ENCODE measurements at regions not wholly inside any gene's neighbourhood (a gene's known extent, or its start where the extent isn't known, plus 50 kb on each side); places are given as distances from the start of the nearest gene placed in this dataset.

DNA sequence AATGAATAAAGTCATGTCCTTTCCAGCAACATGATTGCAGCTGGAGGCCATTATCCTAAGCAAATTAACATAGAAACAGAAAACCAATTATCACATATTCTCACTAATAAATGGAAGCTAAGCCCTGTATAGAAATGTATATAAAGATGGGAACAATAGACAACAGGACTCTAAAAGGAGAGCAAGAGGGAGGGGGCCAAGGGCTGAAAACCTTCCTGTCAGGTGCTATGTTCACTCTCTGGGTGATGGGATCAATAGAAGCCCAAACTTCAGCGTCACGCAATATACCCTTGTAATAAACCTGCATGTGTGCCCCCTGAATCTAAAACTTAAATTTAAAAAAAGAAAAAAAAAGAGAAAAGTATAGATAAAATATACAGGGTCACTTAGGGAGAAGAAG, 163.7 kb upstream of the ACO1 start:
- Histone ChIP-seq H3K79me2 (ENCODE audit: insufficient read depth, low read length) (no peaks in the 10 kb centered on the region), H3F3A (ENCODE audit: low read depth) (no peaks in the 10 kb centered on the region), H3K27me3 (ENCODE audit: insufficient read depth, low read length, poor library complexity, severe bottlenecking) (no peaks in the 10 kb centered on the region), H4K20me1 (ENCODE audit: insufficient read depth, low read length, poor library complexity, severe bottlenecking) (no peaks in the 10 kb centered on the region), H3K4me2 (ENCODE audit: low read depth, low read length, poor library complexity, severe bottlenecking) (no peak overlapping the region), H3K4me1 (ENCODE audit: insufficient read depth, low read length, poor library complexity, severe bottlenecking) (no peaks in the 10 kb centered on the region), H3K4me3 (ENCODE audit: low read length, poor library complexity, severe bottlenecking) (no peak overlapping the region), H3K9ac (ENCODE audit: low read depth, low read length, poor library complexity, severe bottlenecking) (no peak overlapping the region), H3K36me3 (ENCODE audit: insufficient read depth, low read length) (no peaks in the 10 kb centered on the region), H3K9me3 (ENCODE audit: insufficient read depth, low read depth, low read length) (no peaks in the 10 kb centered on the region), H2AFZ (ENCODE audit: low read length) (no peak overlapping the region), H3K9me2 (replicated peaks; ENCODE audit: low read depth, low read length) (no peaks in the 10 kb centered on the region)
- TF ChIP-seq EZH2phosphoT487 (IDR thresholded peaks at IDR 0.05; ENCODE audit: borderline replicate concordance) = no peak
- TF ChIP-seq, protein P1, sequence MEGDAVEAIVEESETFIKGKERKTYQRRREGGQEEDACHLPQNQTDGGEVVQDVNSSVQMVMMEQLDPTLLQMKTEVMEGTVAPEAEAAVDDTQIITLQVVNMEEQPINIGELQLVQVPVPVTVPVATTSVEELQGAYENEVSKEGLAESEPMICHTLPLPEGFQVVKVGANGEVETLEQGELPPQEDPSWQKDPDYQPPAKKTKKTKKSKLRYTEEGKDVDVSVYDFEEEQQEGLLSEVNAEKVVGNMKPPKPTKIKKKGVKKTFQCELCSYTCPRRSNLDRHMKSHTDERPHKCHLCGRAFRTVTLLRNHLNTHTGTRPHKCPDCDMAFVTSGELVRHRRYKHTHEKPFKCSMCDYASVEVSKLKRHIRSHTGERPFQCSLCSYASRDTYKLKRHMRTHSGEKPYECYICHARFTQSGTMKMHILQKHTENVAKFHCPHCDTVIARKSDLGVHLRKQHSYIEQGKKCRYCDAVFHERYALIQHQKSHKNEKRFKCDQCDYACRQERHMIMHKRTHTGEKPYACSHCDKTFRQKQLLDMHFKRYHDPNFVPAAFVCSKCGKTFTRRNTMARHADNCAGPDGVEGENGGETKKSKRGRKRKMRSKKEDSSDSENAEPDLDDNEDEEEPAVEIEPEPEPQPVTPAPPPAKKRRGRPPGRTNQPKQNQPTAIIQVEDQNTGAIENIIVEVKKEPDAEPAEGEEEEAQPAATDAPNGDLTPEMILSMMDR (conservative IDR thresholded peaks at IDR 0.05; ENCODE audit: low read length) = no peak

GRCh38 chr9:32234451-32234850, 150.0 kb upstream of the ACO1 start:
- no peak for TF ChIP-seq EZH2phosphoT487 (IDR thresholded peaks at IDR 0.05; ENCODE audit: borderline replicate concordance)
- Histone ChIP-seq H3K27me3 (ENCODE audit: insufficient read depth, low read length, poor library complexity, severe bottlenecking) (no peaks in the 10 kb centered on the region), H3K79me2 (ENCODE audit: insufficient read depth, low read length) (no peaks in the 10 kb centered on the region), H3K4me2 (ENCODE audit: low read depth, low read length, poor library complexity, severe bottlenecking) (no peak overlapping the region), H3K36me3 (ENCODE audit: insufficient read depth, low read length) (no peaks in the 10 kb centered on the region), H3K9me2 (replicated peaks; ENCODE audit: low read depth, low read length) (no peaks in the 10 kb centered on the region), H3K4me1 (ENCODE audit: insufficient read depth, low read length, poor library complexity, severe bottlenecking) (no peaks in the 10 kb centered on the region), H3K4me3 (ENCODE audit: low read length, poor library complexity, severe bottlenecking) (no peak overlapping the region), H3F3A (ENCODE audit: low read depth) (no peaks in the 10 kb centered on the region), H2AFZ (ENCODE audit: low read length) (no peak overlapping the region), H3K9ac (ENCODE audit: low read depth, low read length, poor library complexity, severe bottlenecking) (no peak overlapping the region), H4K20me1 (ENCODE audit: insufficient read depth, low read length, poor library complexity, severe bottlenecking) (no peaks in the 10 kb centered on the region), H3K9me3 (ENCODE audit: insufficient read depth, low read depth, low read length) (0 out of 2 replicates have a peak, but pooled peaks cover 3% of the 10 kb centered on the region)

DNA sequence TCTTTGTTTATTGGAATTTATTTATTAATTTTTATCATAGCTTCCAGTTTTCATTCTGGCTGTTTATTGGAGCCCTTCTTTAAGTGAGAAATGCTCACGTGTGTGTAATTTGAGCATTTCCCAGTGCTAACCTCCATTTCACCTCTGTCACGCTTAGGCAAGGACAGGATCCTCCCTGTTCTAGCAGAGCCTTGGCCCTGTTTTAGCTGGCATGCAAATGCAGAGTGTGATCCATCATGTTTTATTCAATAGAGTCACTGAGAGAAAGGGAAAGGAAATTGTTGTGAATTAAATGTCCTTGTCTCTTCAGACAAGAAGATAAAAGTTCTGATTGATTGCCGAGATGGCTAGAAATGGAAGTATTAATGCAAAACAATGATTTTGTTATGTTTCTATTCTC, 137.3 kb upstream of the ACO1 start:
- Histone ChIP-seq H3K36me3 (ENCODE audit: insufficient read depth, low read length) (no peaks in the 10 kb centered on the region), H3K9me3 (ENCODE audit: insufficient read depth, low read depth, low read length) (no peaks in the 10 kb centered on the region), H3K9ac (ENCODE audit: low read depth, low read length, poor library complexity, severe bottlenecking) (no peak overlapping the region), H3K4me1 (ENCODE audit: insufficient read depth, low read length, poor library complexity, severe bottlenecking) (no peaks in the 10 kb centered on the region), H3K27me3 (ENCODE audit: insufficient read depth, low read length, poor library complexity, severe bottlenecking) (no peaks in the 10 kb centered on the region), H4K20me1 (ENCODE audit: insufficient read depth, low read length, poor library complexity, severe bottlenecking) (no peaks in the 10 kb centered on the region), H3K4me3 (ENCODE audit: low read length, poor library complexity, severe bottlenecking) (no peak overlapping the region), H3K9me2 (replicated peaks; ENCODE audit: low read depth, low read length) (no peaks in the 10 kb centered on the region), H3K79me2 (ENCODE audit: insufficient read depth, low read length) (no peaks in the 10 kb centered on the region), H3K4me2 (ENCODE audit: low read depth, low read length, poor library complexity, severe bottlenecking) (no peak overlapping the region), H2AFZ (ENCODE audit: low read length) (no peak overlapping the region), H3F3A (ENCODE audit: low read depth) (no peaks in the 10 kb centered on the region)
- TF ChIP-seq, protein P1 (conservative IDR thresholded peaks at IDR 0.05; ENCODE audit: low read length) = no peak
- TF ChIP-seq EZH2phosphoT487 (IDR thresholded peaks at IDR 0.05; ENCODE audit: borderline replicate concordance) = no peak

DNA sequence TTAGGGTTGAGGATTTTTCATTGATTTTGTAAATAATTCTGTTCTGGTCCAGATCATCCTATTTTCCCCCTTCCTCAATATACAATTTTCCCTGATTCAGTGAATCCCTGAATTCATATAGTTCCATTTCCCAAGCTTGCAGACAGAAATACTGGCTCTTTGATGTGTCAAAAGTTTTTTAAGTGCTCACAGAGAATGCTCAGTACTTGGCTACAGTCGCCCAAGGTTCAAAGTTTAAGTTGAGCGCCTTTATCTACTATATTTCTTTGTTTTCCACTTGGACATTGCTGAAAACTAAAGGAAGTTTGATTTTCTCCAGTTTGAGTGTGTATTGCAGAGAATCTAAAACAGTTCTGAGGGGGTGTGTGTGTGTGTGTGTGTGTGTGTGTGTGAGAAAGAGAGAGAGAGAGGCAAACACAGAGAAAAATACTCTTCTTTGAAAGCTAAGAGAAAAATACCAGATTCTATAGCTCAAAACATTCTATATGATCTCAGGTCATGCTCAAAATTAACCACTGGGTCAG, 136.2 kb upstream of the ACO1 start:
- TF ChIP-seq, protein P1 (conservative IDR thresholded peaks at IDR 0.05; ENCODE audit: low read length) = no peak
- TF ChIP-seq EZH2phosphoT487 (IDR thresholded peaks at IDR 0.05; ENCODE audit: borderline replicate concordance) = no peak
- Histone ChIP-seq H3F3A (ENCODE audit: low read depth) (no peaks in the 10 kb centered on the region), H3K27me3 (ENCODE audit: insufficient read depth, low read length, poor library complexity, severe bottlenecking) (no peaks in the 10 kb centered on the region), H2AFZ (ENCODE audit: low read length) (no peak overlapping the region), H3K4me2 (ENCODE audit: low read depth, low read length, poor library complexity, severe bottlenecking) (no peak overlapping the region), H3K4me3 (ENCODE audit: low read length, poor library complexity, severe bottlenecking) (no peak overlapping the region), H3K9me3 (ENCODE audit: insufficient read depth, low read depth, low read length) (no peaks in the 10 kb centered on the region), H3K79me2 (ENCODE audit: insufficient read depth, low read length) (no peaks in the 10 kb centered on the region), H3K9ac (ENCODE audit: low read depth, low read length, poor library complexity, severe bottlenecking) (no peak overlapping the region), H4K20me1 (ENCODE audit: insufficient read depth, low read length, poor library complexity, severe bottlenecking) (no peaks in the 10 kb centered on the region), H3K36me3 (ENCODE audit: insufficient read depth, low read length) (no peaks in the 10 kb centered on the region), H3K9me2 (replicated peaks; ENCODE audit: low read depth, low read length) (no peaks in the 10 kb centered on the region), H3K4me1 (ENCODE audit: insufficient read depth, low read length, poor library complexity, severe bottlenecking) (no peaks in the 10 kb centered on the region)

Data from Loucy (cell line).